ENCODE measurements at regions not wholly inside any gene's neighbourhood (a gene's known extent, or its start where the extent isn't known, plus 50 kb on each side); places are given as distances from the start of the nearest gene placed in this dataset.
A peak's percentile ranks its signal among the peaks of the same experiment; 100 is the strongest.
"Not testable (repeated sequence)": the region's sequence is repeated elsewhere in the genome, so short reads cannot be mapped to it uniquely, and the experiment has no call there.

GRCh38 chr11:134955281-134955680 lies 543.2 kb upstream of the B3GAT1 start:
- H3K36me3 ChIP-seq = no peaks in the 10 kb centered on the region
- no peak overlapping the region for H3K4me3 ChIP-seq
- H3K27me3 ChIP-seq = peaks cover 21% of the 10 kb centered on the region
- TF ChIP-seq POLR2A (IDR thresholded peaks at IDR 0.05) = no peak
- TF ChIP-seq CTCF (IDR thresholded peaks at IDR 0.05) = no peak
- no peak for TF ChIP-seq POLR2AphosphoS5 (IDR thresholded peaks at IDR 0.05)
- TF ChIP-seq EP300 (IDR thresholded peaks at IDR 0.05) = no peak
- no peak overlapping the region for H3K27ac ChIP-seq
- no peak for ATAC-seq
- H3K4me1 ChIP-seq = no peaks in the 10 kb centered on the region
- no peaks in the 10 kb centered on the region for H3K9me3 ChIP-seq
- no CpG with 5 or more reads among the region's 9 CpGs for WGBS, 2 donors (ENCODE audit: low coverage in 1 of 2)

GRCh38 chr11:134954456-134954855 lies 542.4 kb upstream of the B3GAT1 start:
- 92% methylated on average over 3 of the region's 4 CpGs; no CpG with 5 or more reads in 1 of the 2 donors for WGBS, 2 donors (ENCODE audit: low coverage in 1 of 2)
- ATAC-seq, H3K4me3 ChIP-seq: not testable (repeated sequence)

GRCh38 chr11:134953417-134953970 lies 541.5 kb upstream of the B3GAT1 start:
- H3K27ac ChIP-seq, H3K4me1 ChIP-seq, H3K4me3 ChIP-seq, ATAC-seq, H3K36me3 ChIP-seq, H3K9me3 ChIP-seq: not testable (repeated sequence)
- WGBS, 2 donors (ENCODE audit: low coverage in 1 of 2) = 67 to 73% methylated on average over 1 to 2 of the region's 2 CpGs
- peaks cover 18% of the 10 kb centered on the region for H3K27me3 ChIP-seq

More at GRCh38 chr11:134954456-134954855, 542.4 kb upstream of the B3GAT1 start:
- H3K4me1 ChIP-seq, H3K36me3 ChIP-seq, H3K9me3 ChIP-seq, H3K27ac ChIP-seq: not testable (repeated sequence)
- peaks cover 21% of the 10 kb centered on the region for H3K27me3 ChIP-seq

GRCh38 chr11:134951305-134951700 lies 539.3 kb upstream of the B3GAT1 start:
- no peak overlapping the region for H3K27ac ChIP-seq
- peak; percentile 50 for ATAC-seq
- WGBS, 2 donors (ENCODE audit: low coverage in 1 of 2) = 28% methylated on average over 5 of the region's 6 CpGs; no CpG with 5 or more reads in 1 of the 2 donors
- TF ChIP-seq EP300 (IDR thresholded peaks at IDR 0.05) = no peak
- TF ChIP-seq POLR2A (IDR thresholded peaks at IDR 0.05) = no peak
- no peak for TF ChIP-seq CTCF (IDR thresholded peaks at IDR 0.05)
- no peak for TF ChIP-seq POLR2AphosphoS5 (IDR thresholded peaks at IDR 0.05)
- H3K27me3 ChIP-seq = peaks cover 12% of the 10 kb centered on the region
- H3K4me3 ChIP-seq = no peak overlapping the region
- H3K4me1 ChIP-seq = peaks cover 0 to 10% (median 0%) of the 10 kb centered on the region in 3 donors
- H3K36me3 ChIP-seq = no peaks in the 10 kb centered on the region
- H3K9me3 ChIP-seq = no peaks in the 10 kb centered on the region

GRCh38 chr11:134950692-134951304 lies 538.8 kb upstream of the B3GAT1 start:
- no peak for TF ChIP-seq CTCF (IDR thresholded peaks at IDR 0.05)
- Histone ChIP-seq H3K36me3 (no peaks in the 10 kb centered on the region), H3K4me3 (no peak overlapping the region), H3K4me1 (peaks cover 0 to 10% (median 0%) of the 10 kb centered on the region in 3 donors), H3K27ac (no peak overlapping the region), H3K9me3 (no peaks in the 10 kb centered on the region), H3K27me3 (peaks cover 12% of the 10 kb centered on the region)
- ATAC-seq = no peak
- WGBS, 2 donors (ENCODE audit: low coverage in 1 of 2) = 36 to 74% methylated on average over 2 of the region's 8 CpGs
